ENCODE measurements at regions not wholly inside any gene's neighbourhood (a gene's known extent, or its start where the extent isn't known, plus 50 kb on each side); places are given as distances from the start of the nearest gene placed in this dataset.

DNA sequence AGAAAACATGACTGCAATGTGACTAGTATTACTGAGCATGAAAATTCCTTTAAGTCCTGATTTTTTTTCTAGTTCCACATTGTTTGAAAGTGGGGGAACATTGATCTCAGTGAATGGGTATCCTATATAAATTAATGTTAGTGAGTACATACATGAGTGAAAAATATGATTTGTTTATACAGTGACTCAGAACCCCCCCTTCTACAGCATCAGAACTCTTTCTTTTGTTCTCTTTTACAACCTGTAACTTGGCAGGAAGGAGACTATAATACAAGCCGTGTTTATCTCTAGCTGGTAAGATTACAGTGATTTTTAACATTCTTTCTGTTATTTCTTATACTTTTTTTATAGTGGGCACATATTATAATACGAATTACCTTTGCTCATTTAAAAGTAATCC lies 384.7 kb downstream of the PDCD6IP start:
- peak; percentile 12 for DNase-seq (ENCODE audit: low read depth, low spot score)

DNA sequence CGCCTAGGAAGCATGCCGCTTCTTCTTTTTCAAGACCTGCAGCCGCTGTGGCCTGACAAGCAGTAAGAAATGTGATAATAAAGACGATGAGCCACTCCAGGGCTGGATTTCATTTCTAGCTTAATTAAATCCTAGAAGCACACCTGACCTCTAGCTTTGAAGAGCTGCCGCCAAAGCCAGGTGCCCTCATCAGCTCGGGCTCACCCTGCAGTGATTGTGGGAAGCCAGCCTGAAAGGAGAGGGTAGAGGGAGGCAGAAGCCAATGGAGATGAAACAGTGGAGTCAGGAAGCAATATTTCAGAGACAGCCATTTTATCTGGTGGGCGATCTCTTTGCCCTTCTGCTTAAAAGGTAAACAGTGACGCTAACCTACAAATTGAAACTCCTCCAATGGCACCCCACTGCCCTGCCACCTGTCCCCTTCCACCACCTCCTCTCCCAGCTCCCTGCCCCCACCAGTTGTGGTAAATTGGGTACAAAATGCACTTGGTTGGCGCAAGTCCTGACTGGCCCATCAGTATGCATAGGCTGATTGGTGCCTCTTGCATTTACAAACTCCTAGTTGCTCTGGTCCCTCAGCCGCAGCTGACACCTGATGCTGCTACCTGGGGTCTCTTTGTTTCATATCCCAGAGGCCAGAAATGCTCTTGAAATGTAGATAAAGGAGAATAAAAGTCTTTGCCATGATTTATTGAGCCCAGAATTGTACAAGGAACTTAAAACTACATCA lies 385.3 kb downstream of the PDCD6IP start:
- no peak for DNase-seq (ENCODE audit: low read depth, low spot score)

DNA sequence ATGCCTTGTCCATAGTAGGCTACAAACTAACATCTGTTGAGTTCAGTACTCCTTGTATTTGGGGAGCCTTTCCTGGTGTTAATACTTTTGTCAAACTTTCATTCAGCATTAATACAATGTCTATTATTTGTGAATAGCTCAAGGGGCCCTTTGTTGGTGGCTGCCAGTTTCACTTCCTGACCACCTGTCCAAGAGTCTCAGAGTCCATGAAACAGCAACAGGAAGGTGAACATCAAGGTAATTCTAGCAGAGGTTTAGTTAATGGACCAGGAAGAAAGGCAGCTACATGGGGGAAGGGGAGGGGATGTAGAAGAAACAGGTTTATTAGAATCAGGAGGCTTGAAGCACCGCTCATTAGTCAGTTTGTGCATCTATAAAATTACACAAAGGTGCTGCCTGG lies 386.9 kb downstream of the PDCD6IP start:
- DNase-seq (ENCODE audit: low read depth, low spot score), result no peak

DNA sequence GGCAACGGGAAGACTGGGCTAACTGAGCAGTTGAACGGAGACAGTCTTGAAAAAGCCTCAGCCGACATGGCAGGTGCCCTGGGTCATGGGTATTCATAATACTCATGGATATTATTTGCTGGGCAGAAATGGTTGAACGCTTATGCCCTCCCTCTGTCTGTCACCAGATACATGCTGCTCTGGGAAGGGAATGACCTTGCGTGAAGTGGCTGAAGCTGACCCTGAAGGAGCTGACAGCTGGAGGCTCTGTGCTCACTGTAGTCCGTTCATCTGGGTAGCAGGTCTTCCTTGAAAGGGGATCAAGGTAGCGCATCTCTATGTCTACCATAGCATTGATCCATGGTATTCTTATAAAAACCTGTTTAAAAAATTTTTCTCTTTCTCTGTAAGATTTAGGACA lies 390.7 kb downstream of the PDCD6IP start:
- no peak for DNase-seq (ENCODE audit: low read depth, low spot score)

DNA sequence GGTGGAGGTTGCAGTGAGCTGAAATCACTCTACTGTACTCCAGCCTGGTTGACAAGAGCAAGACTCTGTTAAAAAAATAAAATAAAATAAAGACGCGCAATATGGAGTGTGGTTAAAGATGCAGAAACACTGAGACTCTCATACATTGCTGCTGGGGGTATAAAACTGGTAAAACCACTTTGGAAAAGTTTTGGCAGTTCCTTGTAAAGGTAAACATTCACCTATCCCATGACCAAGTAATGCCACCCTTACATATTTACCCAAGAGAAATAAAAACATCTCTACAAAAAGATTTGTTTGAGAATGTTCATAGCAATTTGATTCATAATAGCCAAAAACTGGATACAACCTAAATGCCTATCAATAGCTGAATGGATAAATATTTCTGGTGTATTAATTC lies 398.5 kb downstream of the PDCD6IP start:
- DNase-seq (ENCODE audit: low read depth, low spot score), result no peak

DNA sequence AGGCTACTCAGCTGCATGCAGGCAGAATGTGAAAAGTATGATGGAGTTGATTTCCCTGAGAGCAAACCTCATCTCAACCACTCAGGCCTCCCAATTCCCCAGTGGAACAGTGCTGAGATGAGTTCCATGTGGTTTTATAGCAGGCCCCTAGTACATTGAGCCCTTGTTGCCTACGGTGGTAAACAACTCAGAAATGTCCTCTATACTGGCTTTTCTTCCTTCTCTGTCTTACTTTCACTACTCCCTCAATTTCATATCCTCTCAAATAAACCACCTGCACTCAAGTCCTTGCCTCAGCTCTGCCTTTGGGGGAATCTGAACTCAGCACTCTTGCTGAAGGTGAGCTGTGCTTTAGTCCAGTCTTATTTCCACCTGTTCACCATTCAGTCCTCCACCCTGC lies 399.9 kb downstream of the PDCD6IP start:
- no peak for DNase-seq (ENCODE audit: low read depth, low spot score)

DNA sequence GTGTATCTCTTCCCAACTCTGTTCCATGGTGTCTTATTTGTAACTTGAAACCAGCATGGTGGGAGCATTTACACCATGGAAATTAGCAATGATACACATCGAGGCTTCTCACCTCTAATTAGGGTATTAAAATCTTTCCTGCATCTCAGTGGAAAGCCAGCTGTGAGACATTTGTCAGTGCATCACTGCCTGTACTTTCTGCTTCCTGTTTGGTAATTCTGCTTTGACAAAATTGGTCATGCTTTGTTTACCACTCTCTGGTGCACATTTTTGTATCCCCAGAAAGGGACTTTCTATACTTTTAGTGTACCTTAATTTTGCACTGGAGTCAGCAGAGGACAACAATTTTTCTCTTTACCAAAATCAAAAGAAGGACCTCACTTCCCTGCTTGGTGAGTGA lies 402.1 kb downstream of the PDCD6IP start:
- DNase-seq (ENCODE audit: low read depth, low spot score), result no peak

DNA sequence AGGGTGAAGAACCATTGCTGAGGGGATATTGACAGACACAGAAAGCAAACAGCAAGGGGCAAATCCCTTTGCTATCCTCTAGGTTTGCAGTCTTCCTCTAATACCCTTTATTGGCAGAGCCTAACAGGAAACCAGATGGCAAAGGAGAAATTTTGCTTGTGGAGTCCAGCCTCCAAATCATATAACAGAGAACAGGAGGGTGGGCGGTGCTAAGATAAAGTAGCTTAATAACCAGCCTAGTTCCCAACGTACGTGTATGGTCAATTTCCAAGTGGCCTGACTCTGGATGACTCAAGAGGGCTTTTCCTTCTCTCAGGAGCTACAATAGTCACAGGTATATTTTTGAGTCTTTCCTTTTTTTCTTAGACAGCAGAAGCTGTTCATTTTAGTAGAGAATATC lies 404.5 kb downstream of the PDCD6IP start:
- no peak for DNase-seq (ENCODE audit: low read depth, low spot score)

DNA sequence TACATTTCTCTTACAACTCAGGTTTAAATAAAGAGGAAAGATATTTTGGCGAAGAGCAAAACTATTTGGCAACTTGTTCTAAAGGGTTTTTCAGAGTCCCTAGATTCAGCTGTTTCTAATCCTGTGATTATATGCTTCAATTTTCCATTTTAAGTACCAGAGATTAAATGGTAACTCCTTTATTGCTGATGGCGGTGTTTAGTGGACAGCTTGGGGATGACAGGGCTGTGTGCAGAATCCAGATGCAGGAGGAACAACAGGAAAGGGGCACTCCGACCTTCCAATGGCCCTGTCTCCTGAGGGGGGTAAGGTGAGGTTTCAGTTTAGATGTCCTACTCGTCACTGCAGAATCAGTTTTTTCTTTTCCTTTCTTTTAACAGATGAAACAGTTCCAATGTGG lies 405.0 kb downstream of the PDCD6IP start:
- DNase-seq (ENCODE audit: low read depth, low spot score), result no peak

DNA sequence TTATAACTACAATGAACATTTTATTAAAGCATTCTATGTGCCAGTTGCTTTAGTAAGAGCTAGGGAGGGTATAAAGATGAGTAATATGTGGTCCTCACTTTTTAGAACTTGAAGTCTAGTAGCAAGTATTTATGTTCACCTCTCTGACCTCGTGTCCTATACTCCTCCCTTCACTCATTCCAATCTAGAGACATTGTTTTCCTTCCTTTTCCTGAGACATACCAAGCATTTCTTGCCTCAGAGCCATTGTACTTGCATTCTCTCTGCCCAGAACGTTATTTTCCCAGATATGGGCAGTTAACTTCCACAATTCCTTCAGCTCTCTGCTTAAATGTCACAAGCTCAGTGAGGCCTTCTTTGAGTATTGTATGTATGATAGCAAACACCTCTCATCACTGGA lies 408.6 kb downstream of the PDCD6IP start:
- DNase-seq (ENCODE audit: low read depth, low spot score), result peak; percentile 80

DNA sequence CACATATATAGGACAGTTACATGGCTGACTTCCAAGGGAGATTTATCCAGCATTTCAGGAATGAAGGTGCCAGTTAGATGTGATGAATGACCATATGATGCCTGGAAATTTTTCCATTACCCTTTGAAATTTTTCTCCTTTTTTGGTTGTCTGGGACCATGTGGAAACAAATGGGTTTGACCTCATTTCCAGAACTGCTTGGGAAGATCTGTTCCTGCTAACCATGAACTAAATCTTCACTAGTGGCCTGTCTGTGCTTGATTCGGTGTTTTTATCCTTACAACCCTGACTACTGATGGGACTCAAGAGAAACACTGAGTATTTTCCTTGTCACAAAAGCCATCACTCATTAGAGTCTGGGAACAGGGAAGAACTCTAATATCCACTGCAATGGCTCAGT lies 409.4 kb downstream of the PDCD6IP start:
- peak; percentile 67 for DNase-seq (ENCODE audit: low read depth, low spot score)

DNA sequence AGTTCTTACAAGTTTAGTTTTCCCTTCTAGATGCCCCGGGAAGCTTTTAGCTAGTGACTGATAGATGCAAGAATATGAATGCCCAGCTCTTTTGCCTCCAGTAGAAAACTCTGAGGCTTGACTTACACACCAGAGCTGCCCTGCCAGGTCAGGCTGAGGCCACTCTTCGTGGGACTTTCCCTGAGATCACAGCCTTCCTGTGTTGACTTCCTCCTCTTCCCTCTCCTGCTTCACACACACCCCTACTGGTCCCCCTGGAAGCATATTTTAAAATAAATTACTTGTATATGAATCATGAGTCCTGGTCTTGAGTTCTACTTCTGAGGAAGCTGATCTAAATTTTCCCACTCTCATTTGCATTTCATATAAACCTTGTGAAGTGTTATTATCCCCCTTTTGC lies 413.7 kb downstream of the PDCD6IP start:
- peak; percentile 47 for DNase-seq (ENCODE audit: low read depth, low spot score)

DNA sequence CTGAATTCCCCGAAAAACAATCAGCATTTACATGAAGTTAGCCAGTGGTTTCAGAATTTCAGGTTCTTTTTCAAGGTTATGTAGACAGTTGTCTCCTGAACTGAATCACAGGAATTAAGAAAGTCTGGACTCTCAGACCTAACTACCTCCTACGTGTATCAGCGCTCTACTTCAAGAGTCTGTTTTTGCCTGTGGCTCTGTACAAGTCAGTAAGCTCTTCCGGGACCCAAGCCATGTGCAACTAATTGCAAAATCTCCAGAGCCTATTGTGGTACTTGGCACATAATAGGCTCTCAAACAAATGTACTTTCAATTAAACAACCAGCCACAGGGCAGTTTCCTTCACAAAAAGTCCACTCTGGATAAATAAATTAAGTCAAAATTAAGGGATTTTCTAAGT lies 414.2 kb downstream of the PDCD6IP start:
- DNase-seq (ENCODE audit: low read depth, low spot score), result peak; percentile 88

DNA sequence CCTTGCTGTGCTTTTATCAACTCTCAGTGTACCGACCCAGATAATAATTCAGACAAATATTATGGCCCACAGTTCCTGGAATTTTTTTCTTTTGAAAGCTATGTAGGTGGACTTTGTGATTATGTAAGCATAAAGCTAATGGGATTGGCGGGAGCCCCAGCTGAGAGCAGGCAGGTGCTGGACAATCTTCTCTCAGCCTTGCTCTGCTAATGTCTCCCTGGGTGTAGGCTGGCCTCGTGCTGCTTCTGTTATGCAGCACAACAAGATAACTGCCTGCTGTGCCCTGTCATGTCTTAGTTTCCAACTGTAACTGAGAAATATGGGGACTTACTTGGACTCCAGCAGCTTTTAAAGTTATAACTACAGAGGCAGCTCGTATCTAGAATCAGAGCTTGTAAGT lies 415.0 kb downstream of the PDCD6IP start:
- peak; percentile 27 for DNase-seq (ENCODE audit: low read depth, low spot score)

DNA sequence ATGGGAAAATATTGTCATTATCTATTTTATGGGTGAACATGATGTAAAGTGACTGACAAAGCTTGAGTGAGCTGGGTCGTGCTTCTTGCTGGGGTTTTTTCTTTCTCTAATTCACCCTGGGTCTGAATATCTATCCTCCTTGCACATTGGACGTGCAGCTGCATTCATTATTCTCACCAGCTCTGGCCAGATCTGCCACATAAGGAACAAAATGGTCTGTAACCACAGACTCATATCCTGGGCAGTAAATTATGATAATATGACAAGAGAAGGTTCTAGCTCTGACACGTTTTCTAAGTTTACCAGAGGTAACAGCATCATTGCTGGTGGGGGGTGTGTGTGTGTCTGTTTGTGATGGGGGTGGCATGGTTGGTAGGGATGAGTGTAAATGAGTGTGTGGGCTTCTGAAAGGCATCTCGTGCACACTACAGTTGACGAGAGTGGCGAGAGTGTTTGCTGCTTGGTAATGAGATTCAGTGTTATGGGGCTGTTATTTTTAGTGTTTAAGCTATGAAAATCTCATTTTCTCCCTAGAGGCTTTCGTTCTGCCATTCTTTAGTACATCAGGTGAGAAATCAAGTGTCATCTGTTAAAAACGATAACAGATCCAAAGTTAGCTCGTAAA lies 418.4 kb downstream of the PDCD6IP start:
- no peak for DNase-seq (ENCODE audit: low read depth, low spot score)

DNA sequence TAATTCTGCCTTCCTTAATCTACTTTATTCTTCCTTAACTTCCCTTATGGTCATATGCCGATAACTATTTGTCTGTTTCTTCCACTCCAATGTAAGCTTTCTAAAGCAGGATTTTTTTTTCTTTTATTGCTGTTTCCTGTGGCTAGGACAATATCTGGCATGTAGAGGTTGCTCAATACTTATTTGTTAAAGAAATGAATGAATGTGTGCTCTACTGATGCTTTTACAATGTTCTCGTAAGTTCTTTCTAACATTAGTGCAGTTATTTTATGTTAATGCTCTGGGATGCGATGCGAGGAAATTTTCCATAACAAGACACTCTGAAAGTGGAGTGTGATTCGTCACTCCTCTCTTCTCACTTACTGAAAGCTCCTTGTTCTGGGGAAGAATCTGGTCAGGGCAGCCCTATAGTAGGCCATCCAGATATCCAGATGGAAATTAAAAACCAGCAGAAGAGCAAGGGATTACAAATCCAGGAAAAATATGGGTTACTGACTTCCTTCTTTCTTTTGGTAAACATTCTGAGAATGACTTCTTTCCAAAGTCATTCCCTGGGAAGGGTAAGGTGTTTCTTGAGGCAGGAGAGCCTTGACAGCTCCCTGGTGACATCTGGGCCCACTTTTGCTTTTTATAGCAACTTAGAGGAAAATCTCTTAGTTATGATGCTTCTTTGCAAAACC lies 420.4 kb downstream of the PDCD6IP start:
- no peak for DNase-seq (ENCODE audit: low read depth, low spot score)

DNA sequence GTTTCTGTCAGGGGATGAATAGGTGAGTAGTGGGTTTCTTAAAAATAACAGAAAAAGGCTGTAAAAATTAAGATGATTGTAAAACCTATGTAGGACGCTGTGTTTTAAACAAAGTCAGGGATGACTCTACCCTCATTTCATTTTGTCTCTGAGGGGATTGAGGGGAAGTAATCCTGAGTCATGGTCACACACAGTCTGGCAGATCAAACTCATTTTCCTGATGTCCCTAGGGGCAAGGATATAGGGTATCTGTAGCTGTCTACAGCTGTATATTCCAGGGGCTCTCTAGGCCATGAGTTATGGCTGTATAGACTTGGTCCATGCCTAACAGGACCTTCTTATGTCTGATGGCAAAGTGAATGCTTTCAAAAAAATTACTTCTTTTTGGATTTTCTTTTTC lies 421.1 kb downstream of the PDCD6IP start:
- no peak for DNase-seq (ENCODE audit: low read depth, low spot score)

DNA sequence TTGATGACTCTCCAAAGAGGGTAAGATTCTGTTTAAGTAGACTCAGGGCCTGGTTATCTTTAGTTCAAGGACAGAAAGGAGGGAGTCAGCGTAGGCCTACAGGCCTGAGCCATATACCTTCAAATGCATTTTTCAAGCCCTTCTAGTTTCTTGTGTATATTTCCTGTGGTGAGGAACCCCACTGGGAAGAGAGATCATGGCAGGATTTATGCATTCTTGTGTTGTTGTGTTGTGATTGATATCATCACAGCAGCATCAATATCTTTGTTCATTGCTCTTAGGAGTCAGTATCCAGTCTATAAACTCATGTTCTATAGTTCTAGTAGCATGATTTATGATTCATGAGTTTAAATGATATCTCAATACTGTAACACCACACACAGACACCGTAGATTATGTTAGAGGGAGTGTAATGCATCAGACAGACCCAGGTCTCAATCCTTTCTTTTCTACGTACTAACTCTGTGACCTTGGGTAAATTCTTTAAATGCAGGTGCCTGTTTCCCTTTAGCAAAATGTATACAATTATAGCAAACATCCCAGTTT lies 427.5 kb downstream of the PDCD6IP start:
- no peak for DNase-seq (ENCODE audit: low read depth, low spot score)

DNA sequence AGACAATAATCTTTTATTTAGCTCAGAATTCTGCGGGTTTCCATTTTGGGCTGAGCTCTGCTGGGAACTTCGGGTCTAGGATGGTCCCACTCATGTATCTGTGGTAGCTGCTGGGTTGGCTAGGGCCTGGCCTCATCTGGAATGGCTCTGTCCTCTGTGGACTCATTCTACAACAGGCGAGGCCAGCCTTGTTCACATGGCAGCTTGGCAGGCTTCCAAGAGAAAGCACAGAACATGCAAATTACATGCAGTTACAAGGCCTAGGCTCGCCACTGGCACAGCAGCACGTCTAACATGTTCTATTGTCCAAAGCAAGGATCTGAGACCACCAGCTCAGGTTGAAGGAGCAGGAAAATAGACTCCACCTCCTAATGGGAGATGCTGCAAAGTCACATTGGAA lies 431.4 kb downstream of the PDCD6IP start:
- no peak for DNase-seq (ENCODE audit: low read depth, low spot score)

DNA sequence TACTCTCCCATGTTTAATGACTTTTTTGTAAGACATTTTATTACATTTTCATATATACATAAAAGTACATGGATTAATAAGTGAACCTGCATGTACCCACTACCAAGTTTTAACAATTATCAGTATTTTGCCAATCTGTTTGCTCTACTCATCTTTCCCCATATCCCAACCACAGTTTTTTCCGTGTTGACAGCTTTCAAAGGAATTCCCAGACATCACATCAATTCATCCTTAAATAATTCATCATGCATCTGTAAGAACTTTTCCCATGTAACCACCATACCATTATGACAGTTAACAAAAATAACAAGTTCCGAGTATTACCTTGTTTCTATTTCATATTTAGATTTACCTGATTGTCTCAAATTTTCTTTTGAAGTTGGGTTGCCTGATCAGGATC lies 436.7 kb downstream of the PDCD6IP start:
- no peak for DNase-seq (ENCODE audit: low read depth, low spot score)

DNA sequence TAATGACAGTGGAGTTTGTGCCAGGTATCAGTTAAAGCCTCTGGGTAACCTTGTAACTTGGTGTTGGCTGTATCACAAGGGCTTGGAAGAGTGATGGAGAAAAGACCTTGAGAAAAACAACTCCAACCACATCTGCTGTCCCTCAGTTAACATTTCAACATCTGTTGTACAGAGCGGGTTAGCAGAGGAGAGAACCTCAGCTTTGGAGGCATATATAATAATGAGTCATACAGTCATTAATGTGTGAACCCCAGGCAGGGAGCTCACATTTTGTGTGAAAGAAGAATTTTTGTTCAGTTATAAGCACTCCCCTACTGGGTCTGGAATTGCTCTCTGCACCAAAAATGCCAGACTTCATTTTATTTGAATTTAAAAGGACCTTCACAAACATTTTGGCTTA lies 439.5 kb downstream of the PDCD6IP start:
- DNase-seq (ENCODE audit: low read depth, low spot score), result peak; percentile 19

DNA sequence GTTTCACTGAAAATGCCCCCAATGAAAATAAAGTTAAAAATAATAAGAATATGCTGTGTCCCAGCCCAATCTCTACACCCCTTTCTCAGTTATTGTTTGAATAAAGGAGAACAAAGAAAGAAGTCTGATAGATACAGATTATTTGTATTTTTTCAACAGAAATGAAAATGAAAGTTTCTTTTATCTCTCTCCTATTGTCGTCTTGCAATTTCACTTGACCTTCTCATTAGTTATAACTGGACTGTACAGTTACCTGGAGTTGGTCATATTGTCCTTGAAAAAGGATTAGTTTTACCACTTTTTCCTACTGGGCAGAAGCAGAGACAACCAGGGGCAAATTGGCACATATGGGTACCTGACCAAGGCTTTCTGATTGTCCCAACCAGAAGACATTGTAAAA lies 440.0 kb downstream of the PDCD6IP start:
- no peak for DNase-seq (ENCODE audit: low read depth, low spot score)

DNA sequence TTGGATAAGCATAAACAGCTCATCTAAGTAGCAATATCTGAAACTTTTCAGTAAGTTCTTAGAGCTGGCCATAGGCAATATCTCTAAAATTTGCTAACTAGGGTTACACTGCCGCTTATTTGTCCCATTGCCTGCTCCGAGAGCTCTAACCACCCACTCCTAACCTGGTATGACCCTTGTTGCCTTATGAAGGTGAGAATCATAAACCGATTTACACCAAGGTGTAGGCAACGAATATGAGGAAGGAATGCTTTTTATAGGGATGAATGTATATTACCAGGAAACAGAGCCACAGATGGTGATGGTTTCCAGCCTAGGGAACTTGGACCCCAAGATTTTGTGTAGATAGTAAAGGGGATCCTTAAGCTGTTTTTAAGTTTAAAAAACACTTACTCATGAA lies 440.9 kb downstream of the PDCD6IP start:
- no peak for DNase-seq (ENCODE audit: low read depth, low spot score)

Data from astrocyte of the hippocampus (primary cell).